ENCODE measurements at regions not wholly inside any gene's neighbourhood (a gene's known extent, or its start where the extent isn't known, plus 50 kb on each side); places are given as distances from the start of the nearest gene placed in this dataset.

- H3K9me3 ChIP-seq (replicated peaks in 1 of 2; ENCODE audit: control insufficient read depth in 2 of 2, insufficient read depth in 1 of 2, low read depth in 1 of 2, low read length in 2 of 2), result peaks cover 0 to 5% of the 10 kb centered on the region in 2 donors
- peak overlapping the region; percentile 72 for H3K27ac ChIP-seq (replicated peaks; ENCODE audit: low read length)
- H3K4me3 ChIP-seq (ENCODE audit: low read length in 2 of 2), result no peak overlapping the region
- H3K4ac ChIP-seq (ENCODE audit: low read length), result no peak overlapping the region
- H4K8ac ChIP-seq (ENCODE audit: low read depth, low read length), result no peak overlapping the region
- H4K91ac ChIP-seq (ENCODE audit: low read depth, low read length, poor library complexity), result no peak overlapping the region
- H2AFZ ChIP-seq (ENCODE audit: low read length), result peak overlapping the region; percentile 36
- no peak overlapping the region for H2BK5ac ChIP-seq (ENCODE audit: low read length)
- DNase-seq (ENCODE audit: low spot score), result peak; percentile 90
- H3K27me3 ChIP-seq (ENCODE audit: control insufficient read depth in 3 of 3, insufficient read depth in 3 of 3, low read depth in 1 of 3, low read length in 3 of 3), result peaks cover 0 to 59% (median 13%) of the 10 kb centered on the region in 3 experiments
- no peak overlapping the region for H3K23ac ChIP-seq (ENCODE audit: low read depth, low read length, poor library complexity)
- H2BK120ac ChIP-seq (ENCODE audit: low read depth, low read length), result no peak overlapping the region
- H2BK15ac ChIP-seq (ENCODE audit: low read length), result no peak overlapping the region
- no peak overlapping the region for H3K14ac ChIP-seq (ENCODE audit: low read length)
- no peak overlapping the region for H2AK5ac ChIP-seq (ENCODE audit: low read depth, low read length)
- no peaks in the 10 kb centered on the region for H3K36me3 ChIP-seq (replicated peaks in 1 of 2; ENCODE audit: control insufficient read depth in 2 of 2, insufficient read depth in 2 of 2, low read length in 2 of 2)
- no peak overlapping the region for H3K9ac ChIP-seq (ENCODE audit: low read depth, low read length, poor library complexity)
- peak overlapping the region; percentile 57 for H3K4me2 ChIP-seq (ENCODE audit: insufficient read depth, low read length, poor library complexity, severe bottlenecking)
- no peaks in the 10 kb centered on the region for H3K79me1 ChIP-seq (ENCODE audit: low read depth, low read length)
- H3K18ac ChIP-seq (ENCODE audit: low read length), result peak overlapping the region; percentile 33
- peaks cover 13 to 17% of the 10 kb centered on the region in 2 donors for H3K4me1 ChIP-seq (ENCODE audit: control insufficient read depth in 2 of 2, insufficient read depth in 1 of 2, low read depth in 1 of 2, low read length in 2 of 2)
- no peak overlapping the region for H2BK12ac ChIP-seq (ENCODE audit: low read length)
- WGBS, 2 donors (ENCODE audit: extremely low coverage in 2 of 2, insufficient read length in 2 of 2, insufficient replicate concordance in 1 of 2), result no CpG with 5 or more reads among the region's 16 CpGs
These were observed 138.2 kb upstream of the LHX5 start for GRCh38 chr12:113609692-113610469.

- H2BK120ac ChIP-seq (ENCODE audit: low read depth, low read length), result no peak overlapping the region
- no peak overlapping the region for H3K23ac ChIP-seq (ENCODE audit: low read depth, low read length, poor library complexity)
- no peak overlapping the region for H2AFZ ChIP-seq (ENCODE audit: low read length)
- H3K14ac ChIP-seq (ENCODE audit: low read length), result no peak overlapping the region
- no peak overlapping the region for H3K4me3 ChIP-seq (ENCODE audit: low read length in 2 of 2)
- no peak overlapping the region for H4K91ac ChIP-seq (ENCODE audit: low read depth, low read length, poor library complexity)
- H3K4me1 ChIP-seq (ENCODE audit: control insufficient read depth in 2 of 2, insufficient read depth in 1 of 2, low read depth in 1 of 2, low read length in 2 of 2), result peaks cover 3 to 6% of the 10 kb centered on the region in 2 donors
- no peak overlapping the region for H3K27ac ChIP-seq (replicated peaks; ENCODE audit: low read length)
- no peaks in the 10 kb centered on the region for H3K36me3 ChIP-seq (replicated peaks in 1 of 2; ENCODE audit: control insufficient read depth in 2 of 2, insufficient read depth in 2 of 2, low read length in 2 of 2)
- no peak overlapping the region for H3K9ac ChIP-seq (ENCODE audit: low read depth, low read length, poor library complexity)
- no peak overlapping the region for H3K18ac ChIP-seq (ENCODE audit: low read length)
- no peak overlapping the region for H3K4ac ChIP-seq (ENCODE audit: low read length)
- H2BK15ac ChIP-seq (ENCODE audit: low read length), result no peak overlapping the region
- H2BK5ac ChIP-seq (ENCODE audit: low read length), result no peak overlapping the region
- H3K4me2 ChIP-seq (ENCODE audit: insufficient read depth, low read length, poor library complexity, severe bottlenecking), result no peak overlapping the region
- no peak for DNase-seq (ENCODE audit: low spot score)
- H4K8ac ChIP-seq (ENCODE audit: low read depth, low read length), result no peak overlapping the region
- peaks cover 0 to 16% (median 3%) of the 10 kb centered on the region in 3 experiments for H3K27me3 ChIP-seq (ENCODE audit: control insufficient read depth in 3 of 3, insufficient read depth in 3 of 3, low read depth in 1 of 3, low read length in 3 of 3)
- H3K79me1 ChIP-seq (ENCODE audit: low read depth, low read length), result no peaks in the 10 kb centered on the region
- no peak overlapping the region for H2AK5ac ChIP-seq (ENCODE audit: low read depth, low read length)
- H2BK12ac ChIP-seq (ENCODE audit: low read length), result no peak overlapping the region
- H3K9me3 ChIP-seq (replicated peaks in 1 of 2; ENCODE audit: control insufficient read depth in 2 of 2, insufficient read depth in 1 of 2, low read depth in 1 of 2, low read length in 2 of 2), result peaks cover 0 to 1% of the 10 kb centered on the region in 2 donors
These were observed 133.0 kb upstream of the LHX5 start for GRCh38 chr12:113604666-113605065.

GRCh38 chr12:113601656-113602263, 130.1 kb upstream of the LHX5 start:
- Histone ChIP-seq H3K4me3 (ENCODE audit: low read length in 2 of 2) (no peak overlapping the region), H3K23ac (ENCODE audit: low read depth, low read length, poor library complexity) (no peak overlapping the region), H3K9ac (ENCODE audit: low read depth, low read length, poor library complexity) (no peak overlapping the region), H3K18ac (ENCODE audit: low read length) (no peak overlapping the region), H4K91ac (ENCODE audit: low read depth, low read length, poor library complexity) (no peak overlapping the region), H3K36me3 (replicated peaks in 1 of 2; ENCODE audit: control insufficient read depth in 2 of 2, insufficient read depth in 2 of 2, low read length in 2 of 2) (no peaks in the 10 kb centered on the region), H3K9me3 (replicated peaks in 1 of 2; ENCODE audit: control insufficient read depth in 2 of 2, insufficient read depth in 1 of 2, low read depth in 1 of 2, low read length in 2 of 2) (no peaks in the 10 kb centered on the region), H2AFZ (ENCODE audit: low read length) (no peak overlapping the region), H2AK5ac (ENCODE audit: low read depth, low read length) (no peak overlapping the region), H2BK12ac (ENCODE audit: low read length) (no peak overlapping the region), H2BK15ac (ENCODE audit: low read length) (no peak overlapping the region), H3K4me1 (ENCODE audit: control insufficient read depth in 2 of 2, insufficient read depth in 1 of 2, low read depth in 1 of 2, low read length in 2 of 2) (no peaks in the 10 kb centered on the region), H3K27ac (replicated peaks; ENCODE audit: low read length) (no peak overlapping the region), H3K14ac (ENCODE audit: low read length) (no peak overlapping the region), H3K27me3 (ENCODE audit: control insufficient read depth in 3 of 3, insufficient read depth in 3 of 3, low read depth in 1 of 3, low read length in 3 of 3) (peaks cover 0 to 8% (median 3%) of the 10 kb centered on the region in 3 experiments), H3K79me1 (ENCODE audit: low read depth, low read length) (no peaks in the 10 kb centered on the region), H3K4me2 (ENCODE audit: insufficient read depth, low read length, poor library complexity, severe bottlenecking) (no peak overlapping the region), H2BK5ac (ENCODE audit: low read length) (no peak overlapping the region), H3K4ac (ENCODE audit: low read length) (no peak overlapping the region), H2BK120ac (ENCODE audit: low read depth, low read length) (no peak overlapping the region), H4K8ac (ENCODE audit: low read depth, low read length) (no peak overlapping the region)
- DNase-seq (ENCODE audit: low spot score), result peak; percentile 51
- WGBS, 2 donors (ENCODE audit: extremely low coverage in 2 of 2, insufficient read length in 2 of 2, insufficient replicate concordance in 1 of 2), result no CpG with 5 or more reads among the region's 3 CpGs

GRCh38 chr12:113598815-113599406, 127.2 kb upstream of the LHX5 start:
- Histone ChIP-seq H2BK12ac (ENCODE audit: low read length) (no peak overlapping the region), H3K4ac (ENCODE audit: low read length) (no peak overlapping the region), H3K27me3 (ENCODE audit: control insufficient read depth in 3 of 3, insufficient read depth in 3 of 3, low read depth in 1 of 3, low read length in 3 of 3) (peaks cover 0 to 8% (median 0%) of the 10 kb centered on the region in 3 experiments), H3K9me3 (replicated peaks in 1 of 2; ENCODE audit: control insufficient read depth in 2 of 2, insufficient read depth in 1 of 2, low read depth in 1 of 2, low read length in 2 of 2) (no peaks in the 10 kb centered on the region), H3K18ac (ENCODE audit: low read length) (no peak overlapping the region), H3K79me1 (ENCODE audit: low read depth, low read length) (no peaks in the 10 kb centered on the region), H3K36me3 (replicated peaks in 1 of 2; ENCODE audit: control insufficient read depth in 2 of 2, insufficient read depth in 2 of 2, low read length in 2 of 2) (no peaks in the 10 kb centered on the region), H3K4me2 (ENCODE audit: insufficient read depth, low read length, poor library complexity, severe bottlenecking) (no peak overlapping the region), H3K4me1 (ENCODE audit: control insufficient read depth in 2 of 2, insufficient read depth in 1 of 2, low read depth in 1 of 2, low read length in 2 of 2) (no peaks in the 10 kb centered on the region), H4K8ac (ENCODE audit: low read depth, low read length) (no peak overlapping the region), H3K9ac (ENCODE audit: low read depth, low read length, poor library complexity) (no peak overlapping the region), H2AFZ (ENCODE audit: low read length) (no peak overlapping the region), H3K27ac (replicated peaks; ENCODE audit: low read length) (no peak overlapping the region), H3K23ac (ENCODE audit: low read depth, low read length, poor library complexity) (no peak overlapping the region), H2AK5ac (ENCODE audit: low read depth, low read length) (no peak overlapping the region), H3K4me3 (ENCODE audit: low read length in 2 of 2) (no peak overlapping the region), H2BK15ac (ENCODE audit: low read length) (no peak overlapping the region), H3K14ac (ENCODE audit: low read length) (no peak overlapping the region), H4K91ac (ENCODE audit: low read depth, low read length, poor library complexity) (no peak overlapping the region), H2BK120ac (ENCODE audit: low read depth, low read length) (no peak overlapping the region), H2BK5ac (ENCODE audit: low read length) (no peak overlapping the region)
- WGBS, 2 donors (ENCODE audit: extremely low coverage in 2 of 2, insufficient read length in 2 of 2, insufficient replicate concordance in 1 of 2), result no CpG with 5 or more reads among the region's 11 CpGs
- no peak for DNase-seq (ENCODE audit: low spot score)
